SH-SY5Y (cell line): ENCODE measurements at regions not wholly inside any gene's neighbourhood (a gene's known extent, or its start where the extent isn't known, plus 50 kb on each side); places are given as distances from the start of the nearest gene placed in this dataset.

Experiments used
- GATA2 ChIP-seq: IDR thresholded peaks from 2 replicates; pipeline ENCODE4 v1.6.1; 2011; ENCODE audit warnings: mild to moderate bottlenecking, low read depth, low read length
- GATA3 ChIP-seq: IDR thresholded peaks from 2 replicates; pipeline ENCODE4 v1.6.1; 2011; ENCODE audit warnings: low read depth, mild to moderate bottlenecking, low read length, moderate library complexity

- TF ChIP-seq GATA2 (no peak), GATA3 (no peak)
Observed at GRCh38 chr11:115049796-115050195, 371.5 kb downstream of the NXPE2 start.
